ENCODE measurements at regions not wholly inside any gene's neighbourhood (a gene's known extent, or its start where the extent isn't known, plus 50 kb on each side); places are given as distances from the start of the nearest gene placed in this dataset.
"Not testable (repeated sequence)": the region's sequence is repeated elsewhere in the genome, so short reads cannot be mapped to it uniquely, and the experiment has no call there.

DNA sequence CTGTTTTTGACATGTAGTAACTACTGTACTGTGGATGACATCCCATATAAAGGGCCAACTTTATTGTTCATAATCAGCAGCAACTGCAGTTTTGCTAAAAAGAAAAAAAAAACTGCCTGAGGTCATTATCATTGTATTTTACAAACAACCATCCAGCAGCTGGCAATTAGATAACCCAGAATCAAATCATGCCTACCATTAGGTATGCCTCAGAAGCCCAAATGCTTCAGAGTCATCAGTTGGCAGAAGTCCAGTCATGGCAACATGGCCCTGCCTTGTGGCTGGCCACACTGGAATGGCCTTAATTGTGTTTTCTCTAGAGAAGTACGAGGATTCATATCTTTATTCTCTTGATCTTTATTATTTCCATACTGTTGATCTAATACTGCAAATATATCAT lies 462.4 kb upstream of the NRSN1 start:
- TF ChIP-seq, protein P1, sequence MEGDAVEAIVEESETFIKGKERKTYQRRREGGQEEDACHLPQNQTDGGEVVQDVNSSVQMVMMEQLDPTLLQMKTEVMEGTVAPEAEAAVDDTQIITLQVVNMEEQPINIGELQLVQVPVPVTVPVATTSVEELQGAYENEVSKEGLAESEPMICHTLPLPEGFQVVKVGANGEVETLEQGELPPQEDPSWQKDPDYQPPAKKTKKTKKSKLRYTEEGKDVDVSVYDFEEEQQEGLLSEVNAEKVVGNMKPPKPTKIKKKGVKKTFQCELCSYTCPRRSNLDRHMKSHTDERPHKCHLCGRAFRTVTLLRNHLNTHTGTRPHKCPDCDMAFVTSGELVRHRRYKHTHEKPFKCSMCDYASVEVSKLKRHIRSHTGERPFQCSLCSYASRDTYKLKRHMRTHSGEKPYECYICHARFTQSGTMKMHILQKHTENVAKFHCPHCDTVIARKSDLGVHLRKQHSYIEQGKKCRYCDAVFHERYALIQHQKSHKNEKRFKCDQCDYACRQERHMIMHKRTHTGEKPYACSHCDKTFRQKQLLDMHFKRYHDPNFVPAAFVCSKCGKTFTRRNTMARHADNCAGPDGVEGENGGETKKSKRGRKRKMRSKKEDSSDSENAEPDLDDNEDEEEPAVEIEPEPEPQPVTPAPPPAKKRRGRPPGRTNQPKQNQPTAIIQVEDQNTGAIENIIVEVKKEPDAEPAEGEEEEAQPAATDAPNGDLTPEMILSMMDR (conservative IDR thresholded peaks at IDR 0.05; ENCODE audit: low read depth, low read length): no peak
- DNase-seq (ENCODE audit: low read depth): no peak
- H3K4me3 ChIP-seq (ENCODE audit: low read length): no peak overlapping the region

DNA sequence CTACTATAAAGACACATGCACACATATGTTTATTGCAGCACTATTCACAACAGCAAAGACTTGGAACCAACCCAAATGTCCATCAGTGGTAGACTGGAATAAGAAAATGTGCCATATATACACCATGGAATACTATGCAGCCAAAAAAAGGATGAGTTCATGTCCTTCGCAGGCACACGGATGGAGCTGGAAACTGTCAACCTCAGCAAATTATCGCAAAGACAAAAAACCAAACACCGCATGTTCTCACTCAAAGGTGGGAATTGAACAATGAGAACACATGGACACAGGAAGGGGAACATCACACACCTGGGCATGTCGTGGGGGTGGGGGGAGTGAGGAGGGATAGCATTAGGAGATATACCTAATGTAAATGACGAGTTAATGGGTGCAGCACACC lies 460.1 kb upstream of the NRSN1 start:
- H3K4me3 ChIP-seq (ENCODE audit: low read length); DNase-seq (ENCODE audit: low read depth): not testable (repeated sequence)

- DNase-seq (ENCODE audit: low read depth): no peak
- TF ChIP-seq, protein P1 (conservative IDR thresholded peaks at IDR 0.05; ENCODE audit: low read depth, low read length): no peak
- no peak overlapping the region for H3K4me3 ChIP-seq (ENCODE audit: low read length)
Observed at GRCh38 chr6:23672737-23673136, 453.3 kb upstream of the NRSN1 start.

- H3K4me3 ChIP-seq (ENCODE audit: low read length): no peak overlapping the region
- no peak for DNase-seq (ENCODE audit: low read depth)
- TF ChIP-seq, protein P1 (conservative IDR thresholded peaks at IDR 0.05; ENCODE audit: low read depth, low read length): no peak
Observed at GRCh38 chr6:23678626-23679025, 447.4 kb upstream of the NRSN1 start.

DNA sequence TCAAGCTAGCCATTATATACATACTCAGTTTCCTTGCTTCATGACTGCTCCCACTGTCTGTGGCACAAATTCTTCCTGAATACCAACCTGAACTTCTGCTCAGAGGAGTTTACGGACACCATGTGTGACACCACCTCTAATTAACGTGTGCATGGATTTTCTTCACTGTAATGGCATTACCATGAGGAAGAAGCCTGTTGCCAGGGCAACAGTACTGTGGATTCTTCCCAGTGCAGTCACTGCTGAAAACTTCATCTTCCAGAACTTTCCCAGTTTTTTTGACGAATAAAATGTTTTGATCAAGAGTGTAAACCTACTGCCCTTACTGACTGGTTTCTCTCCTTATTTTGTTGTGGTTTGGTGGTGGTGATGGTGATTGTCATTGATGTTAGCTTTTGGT lies 444.3 kb upstream of the NRSN1 start:
- TF ChIP-seq, protein P1 (conservative IDR thresholded peaks at IDR 0.05; ENCODE audit: low read depth, low read length): no peak
- H3K4me3 ChIP-seq (ENCODE audit: low read length): no peak overlapping the region
- DNase-seq (ENCODE audit: low read depth): no peak

DNA sequence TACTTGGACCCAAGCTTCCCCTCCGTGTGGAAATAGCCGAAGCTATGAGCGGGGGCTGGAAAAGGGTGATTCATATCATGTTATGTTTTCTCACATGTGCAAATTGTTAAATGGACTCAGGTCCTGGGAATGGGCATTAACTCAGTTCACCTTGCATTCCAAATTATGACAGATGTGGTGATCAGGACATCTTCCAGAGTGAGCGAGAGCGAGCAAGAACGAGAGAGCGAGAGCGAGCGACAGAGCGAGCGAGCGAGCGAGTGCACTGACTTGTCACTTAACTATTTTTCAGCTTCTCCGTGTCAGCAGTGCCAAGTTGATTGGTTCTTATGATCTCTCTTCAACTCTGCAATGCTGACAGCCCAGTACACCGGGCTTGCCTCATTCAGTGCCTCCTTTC lies 437.4 kb upstream of the NRSN1 start:
- no peak overlapping the region for H3K4me3 ChIP-seq (ENCODE audit: low read length)
- TF ChIP-seq, protein P1 (conservative IDR thresholded peaks at IDR 0.05; ENCODE audit: low read depth, low read length): no peak
- DNase-seq (ENCODE audit: low read depth): no peak

GRCh38 chr6:23690453-23691049 lies 435.5 kb upstream of the NRSN1 start:
- no peak overlapping the region for H3K4me3 ChIP-seq (ENCODE audit: low read length)
- TF ChIP-seq, protein P1 (conservative IDR thresholded peaks at IDR 0.05; ENCODE audit: low read depth, low read length): no peak
- DNase-seq (ENCODE audit: low read depth): no peak

DNA sequence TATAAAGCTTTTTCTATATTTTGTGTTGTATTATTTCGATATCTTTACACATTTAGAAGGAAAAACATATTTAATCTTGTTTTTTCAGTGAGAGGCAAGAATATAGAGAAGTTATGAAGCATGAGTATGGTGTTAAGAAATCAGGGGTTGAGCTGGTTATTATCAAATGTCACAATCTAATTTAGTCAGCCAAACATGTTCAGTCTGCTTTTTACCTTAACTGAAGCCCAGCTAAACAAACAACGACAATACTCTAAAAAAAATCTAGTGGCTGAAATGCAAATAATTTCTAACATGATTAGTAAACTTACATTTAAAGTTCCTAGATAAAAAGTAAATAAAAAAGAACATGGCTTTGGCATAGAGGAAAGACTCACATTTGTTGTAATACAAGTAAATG lies 433.8 kb upstream of the NRSN1 start:
- TF ChIP-seq, protein P1 (conservative IDR thresholded peaks at IDR 0.05; ENCODE audit: low read depth, low read length): no peak
- H3K4me3 ChIP-seq (ENCODE audit: low read length): no peak overlapping the region
- DNase-seq (ENCODE audit: low read depth): no peak
